ENCODE measurements at regions not wholly inside any gene's neighbourhood (a gene's known extent, or its start where the extent isn't known, plus 50 kb on each side); places are given as distances from the start of the nearest gene placed in this dataset.

DNA sequence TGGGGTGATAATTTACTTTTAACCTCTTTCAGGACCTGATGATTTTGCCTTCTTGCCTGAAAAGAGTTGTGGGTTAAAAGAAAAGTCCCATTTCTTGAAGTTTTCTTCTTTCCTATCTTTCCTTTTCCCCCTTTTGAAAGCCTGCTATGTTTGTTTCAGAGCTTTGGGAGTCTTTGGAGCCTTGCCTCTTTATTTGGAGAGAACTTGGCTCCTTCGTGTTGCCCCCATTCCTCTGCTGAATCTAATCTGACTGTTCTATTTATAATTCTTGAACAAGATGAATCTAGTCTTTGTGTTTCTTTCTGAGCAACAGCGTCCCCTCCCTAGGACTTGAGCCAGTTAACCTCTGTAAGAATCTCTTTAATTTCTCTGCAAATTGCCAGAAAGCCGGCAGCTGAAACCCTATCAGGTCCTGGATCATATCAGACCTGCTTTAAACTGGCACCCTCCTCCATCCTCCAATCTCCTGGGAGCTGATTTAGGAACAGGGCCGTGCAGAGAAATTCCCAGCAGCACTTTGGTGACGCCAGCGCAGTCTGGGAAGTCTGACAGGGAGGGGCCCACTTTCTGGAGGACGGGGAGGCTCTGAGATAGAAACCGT, 289.1 kb upstream of the SORL1-AS1 start:
- no peak for TF ChIP-seq SMC3 (conservative IDR thresholded peaks at IDR 0.05; ENCODE audit: poor library complexity)
- no peak for TF ChIP-seq MXI1 (conservative IDR thresholded peaks at IDR 0.05; ENCODE audit: poor library complexity, severe bottlenecking)

Data from neural cell (in vitro differentiated cells).